ENCODE measurements at regions not wholly inside any gene's neighbourhood (a gene's known extent, or its start where the extent isn't known, plus 50 kb on each side); places are given as distances from the start of the nearest gene placed in this dataset.

- no peak for TF ChIP-seq YY1 (IDR thresholded peaks at IDR 0.05; ENCODE audit: insufficient read depth, insufficient read length)
- no peak for TF ChIP-seq SUZ12 (IDR thresholded peaks at IDR 0.05; ENCODE audit: extremely low read depth, insufficient read depth, insufficient read length)
- no peak for TF ChIP-seq ZNF274 (IDR thresholded peaks at IDR 0.05; ENCODE audit: low read depth, low read length)
Observed at GRCh38 chr1:55658917-55659316, 443.8 kb upstream of the USP24 start.

All from NT2/D1 (cell line).